Kidney tubule cell (primary cell): ENCODE measurements at regions not wholly inside any gene's neighbourhood (a gene's known extent, or its start where the extent isn't known, plus 50 kb on each side); places are given as distances from the start of the nearest gene placed in this dataset.

Experiments
- DNase-seq: peaks from one replicate; pipeline ENCODE4 v3.0.0-alpha.2; 2018; ENCODE audit warnings: low spot score

DNA sequence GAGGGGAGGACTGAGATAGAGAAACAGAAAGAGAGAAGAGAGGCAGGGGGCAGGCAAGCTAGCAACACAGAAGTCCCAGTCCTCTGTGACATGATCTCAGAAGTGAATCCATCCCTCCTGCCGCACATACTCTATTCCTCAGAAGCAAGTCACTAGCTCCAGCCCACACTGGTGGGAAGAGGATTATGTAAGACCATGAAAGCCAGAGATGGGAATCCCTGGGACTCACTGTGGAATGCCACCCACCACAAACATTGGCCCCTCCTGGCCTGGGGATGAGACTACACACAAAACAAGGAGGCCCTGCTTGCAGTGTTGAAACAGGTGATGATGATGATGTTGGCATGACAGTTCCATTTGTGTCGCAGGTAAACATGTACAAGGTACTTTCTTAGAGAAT lies 419.9 kb downstream of the IRS2 start:
- DNase-seq, result no peak

DNA sequence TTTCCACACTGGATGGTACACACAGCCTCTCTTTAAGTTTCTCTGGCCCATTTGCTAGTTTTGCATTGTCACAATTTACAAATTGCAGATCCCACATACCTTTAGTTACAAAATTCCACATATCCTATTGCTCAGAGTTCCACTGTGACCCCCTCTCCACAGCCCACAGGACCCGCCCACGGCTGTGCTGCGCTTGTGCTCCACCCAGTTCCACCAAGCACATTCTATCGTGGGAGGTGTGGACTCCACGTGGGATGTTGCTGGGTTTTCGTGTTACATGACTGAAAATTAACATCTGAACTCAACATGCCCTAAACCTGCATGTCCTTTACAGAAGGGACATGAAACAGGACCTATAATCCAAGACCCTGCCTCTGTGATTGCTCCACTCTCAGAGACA lies 423.0 kb downstream of the IRS2 start:
- no peak for DNase-seq

DNA sequence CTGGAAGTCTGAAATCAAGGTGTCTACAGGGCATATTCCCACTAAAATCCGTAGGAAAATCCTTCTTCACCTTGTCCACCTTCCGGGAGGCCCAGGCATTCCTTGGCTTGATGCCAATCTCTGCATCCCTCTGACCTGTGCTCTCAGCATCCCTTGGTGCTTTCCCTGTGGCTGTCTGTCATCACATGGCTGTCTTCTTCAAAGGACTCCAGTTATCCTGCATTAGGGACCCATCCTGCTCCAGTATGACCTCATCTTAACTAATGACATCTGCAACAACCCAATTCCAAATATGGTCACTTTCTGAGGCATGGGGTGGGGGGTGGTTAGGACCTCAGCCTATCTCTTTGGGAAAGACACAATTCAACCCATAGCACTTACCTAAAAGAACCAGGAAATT lies 423.8 kb downstream of the IRS2 start:
- DNase-seq, result no peak

DNA sequence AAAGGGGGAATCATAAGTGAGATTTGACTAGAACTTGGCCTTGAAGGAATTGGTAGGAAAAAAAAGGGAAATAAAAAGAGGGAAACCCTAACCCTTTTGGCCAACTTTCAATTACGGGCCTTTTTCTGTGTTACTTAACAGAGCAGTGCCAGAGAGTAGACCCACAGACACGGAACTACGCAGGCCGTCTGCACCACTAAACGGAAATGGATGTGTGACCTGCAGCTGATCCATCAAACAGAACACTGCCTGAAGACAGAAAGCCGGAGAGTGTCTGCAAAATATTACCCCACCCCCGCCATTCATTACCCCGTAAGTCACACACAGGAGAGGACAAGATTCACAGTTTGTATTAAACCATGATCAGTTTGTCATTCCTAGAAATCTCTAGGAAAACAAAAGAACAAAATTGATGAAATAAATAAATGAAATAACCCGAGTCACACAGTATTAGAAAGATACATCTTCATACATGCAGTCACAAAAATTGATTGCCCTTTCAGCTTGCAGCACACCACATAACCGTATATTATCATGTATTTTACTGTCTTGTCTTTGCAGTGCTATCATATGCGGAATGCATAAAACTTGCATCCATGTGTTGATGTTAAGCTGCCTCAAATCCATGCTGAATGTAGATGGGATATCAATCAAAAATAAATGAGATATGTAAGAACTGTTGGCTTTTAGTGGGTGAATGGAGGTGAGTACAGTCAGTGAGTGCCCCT lies 424.7 kb downstream of the IRS2 start:
- DNase-seq, result no peak

DNA sequence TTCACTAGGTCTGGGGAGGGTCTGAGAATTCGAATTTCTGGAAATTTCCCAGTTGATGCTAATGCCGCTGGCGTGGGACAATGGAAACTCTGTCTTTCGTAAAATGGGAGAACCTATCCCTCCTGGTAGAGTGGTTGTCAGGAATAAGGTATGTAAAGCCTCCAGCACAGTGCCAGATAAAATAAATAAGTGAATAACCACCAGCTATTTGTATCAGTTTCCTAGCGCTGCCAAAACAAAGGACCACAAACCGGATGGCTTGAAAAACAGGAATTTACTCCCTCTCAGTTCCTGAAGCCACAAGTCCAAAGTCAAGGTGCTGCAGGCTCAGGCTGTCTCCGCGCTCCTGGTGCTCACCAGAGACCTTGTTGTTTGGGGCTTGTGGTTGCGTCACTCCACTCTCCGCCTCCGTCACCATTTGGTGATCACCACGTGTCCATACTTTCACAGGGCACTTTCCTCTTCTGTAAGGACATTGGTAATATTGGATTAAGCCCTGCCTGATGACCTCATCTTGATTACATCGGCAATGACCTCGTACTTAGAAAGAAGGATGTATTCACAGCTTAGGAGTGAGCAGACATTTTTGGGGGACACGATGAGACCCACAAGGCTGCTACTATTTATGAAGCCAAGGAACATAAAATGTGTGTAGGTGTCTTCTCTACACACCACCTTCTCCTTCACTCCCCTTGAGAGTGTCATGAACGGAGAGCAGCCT lies 428.5 kb downstream of the IRS2 start:
- DNase-seq, result no peak

DNA sequence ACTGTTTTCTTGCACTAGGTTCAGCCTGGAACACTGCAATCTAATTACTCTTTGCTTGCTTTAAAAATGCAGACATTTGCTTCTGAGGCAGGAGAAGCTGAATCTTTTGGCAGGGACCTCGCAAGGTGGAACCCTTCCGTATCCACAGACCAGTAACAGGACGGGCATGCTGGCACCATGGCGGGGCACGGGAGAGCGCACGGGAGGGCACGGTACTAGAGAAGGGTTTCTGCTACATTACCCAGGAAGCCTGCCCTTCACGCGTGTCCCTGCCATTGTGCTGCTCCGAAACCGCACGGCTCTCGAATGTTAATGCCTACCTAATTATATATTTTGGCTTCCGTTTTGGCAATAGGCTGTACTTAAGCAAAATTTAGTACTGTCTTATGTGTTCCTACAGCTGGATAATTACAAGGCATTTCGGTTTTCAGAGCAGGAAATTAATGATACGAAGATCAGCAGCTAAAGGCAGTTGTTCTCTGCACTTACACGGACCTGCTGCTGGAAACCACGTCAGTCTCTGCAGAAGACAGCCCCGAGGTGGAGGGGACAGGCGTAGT lies 430.4 kb downstream of the IRS2 start:
- no peak for DNase-seq

DNA sequence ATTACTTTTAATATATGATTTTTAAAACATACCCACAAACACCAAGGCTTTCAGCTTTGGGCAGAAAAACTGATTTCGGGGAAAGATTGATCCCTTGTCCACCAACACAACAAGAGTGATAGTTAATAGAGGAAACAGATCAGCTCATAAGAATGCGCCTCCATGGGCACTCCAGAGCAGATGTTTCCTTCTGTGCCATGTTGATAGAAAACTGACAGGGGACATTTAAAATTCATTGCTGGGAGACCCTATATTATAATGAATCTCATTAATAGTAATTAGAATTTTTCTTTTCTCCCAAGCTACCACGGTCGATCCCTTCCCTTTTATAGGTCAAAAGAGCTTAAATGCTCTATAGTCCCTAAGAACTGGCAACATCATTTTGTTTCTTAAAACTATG lies 431.2 kb downstream of the IRS2 start:
- DNase-seq, result no peak

DNA sequence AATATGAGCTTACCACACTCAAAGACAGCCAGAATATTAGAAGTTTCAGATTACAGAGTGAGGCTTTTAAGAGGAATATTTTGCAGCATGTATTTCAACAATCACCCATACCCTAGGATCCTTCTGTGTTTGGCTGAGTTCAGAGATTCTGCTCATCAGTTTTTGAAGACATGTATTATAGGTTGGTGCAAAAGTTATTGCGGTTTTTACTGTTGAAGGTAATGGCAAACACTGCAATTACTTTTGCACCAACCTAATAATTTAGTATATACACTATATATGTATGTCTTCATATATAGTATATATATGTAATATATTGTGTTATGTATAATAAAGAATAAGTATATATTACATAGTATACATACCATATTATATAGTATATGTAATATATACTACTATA lies 435.1 kb downstream of the IRS2 start:
- DNase-seq, result no peak

DNA sequence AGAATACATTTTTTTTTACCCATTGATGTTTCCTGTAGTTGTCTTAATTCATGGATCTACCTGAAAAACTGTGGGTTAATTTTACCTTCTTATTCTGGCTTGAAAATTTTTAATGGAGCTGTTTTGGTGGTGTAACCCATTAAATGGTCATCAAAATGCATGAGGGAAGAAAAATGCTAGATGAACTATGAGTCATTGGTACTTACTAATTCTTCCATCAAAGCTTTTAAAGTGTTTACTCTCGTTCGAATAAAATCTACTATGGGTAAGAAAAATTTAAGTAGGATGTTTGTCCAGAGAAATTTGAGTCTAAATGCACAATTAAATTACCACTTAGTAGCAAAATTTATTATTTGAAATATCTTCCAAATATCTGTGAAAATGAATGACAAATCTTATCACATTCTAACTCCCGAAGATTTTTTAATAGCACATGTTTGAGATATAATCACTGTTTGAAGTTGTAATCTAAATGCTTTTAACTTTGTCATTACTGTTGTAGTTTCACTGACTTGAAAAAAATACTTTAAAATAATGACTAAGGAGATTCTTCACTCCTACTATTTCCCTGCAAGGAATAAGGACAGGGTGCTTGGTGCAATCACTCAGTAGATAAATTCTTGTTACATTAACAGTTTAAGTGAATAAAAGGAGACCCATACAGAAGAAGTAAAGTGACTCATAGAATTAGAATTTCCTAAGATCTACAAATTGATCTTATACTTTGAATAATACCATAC lies 437.7 kb downstream of the IRS2 start:
- peak; percentile 48 for DNase-seq

DNA sequence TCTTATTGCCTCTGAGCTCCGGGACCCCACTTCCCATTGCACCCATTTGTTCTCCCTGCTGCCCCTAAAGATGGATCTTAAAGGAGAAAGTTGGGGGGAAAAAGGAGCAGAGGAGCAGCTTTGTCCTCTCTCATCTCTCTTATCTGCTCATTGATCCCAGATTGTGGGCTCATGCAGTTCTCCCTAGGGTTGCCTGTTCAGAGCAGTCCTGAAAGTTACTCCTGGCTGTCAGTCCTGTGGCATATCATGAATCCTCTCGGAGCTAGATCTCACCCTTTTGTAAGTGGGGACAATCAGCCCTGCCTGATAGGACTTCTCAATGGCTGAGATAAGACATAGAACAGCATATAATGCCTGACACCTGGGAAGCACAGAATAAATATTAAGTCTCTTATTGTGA lies 440.3 kb downstream of the IRS2 start:
- DNase-seq, result no peak

DNA sequence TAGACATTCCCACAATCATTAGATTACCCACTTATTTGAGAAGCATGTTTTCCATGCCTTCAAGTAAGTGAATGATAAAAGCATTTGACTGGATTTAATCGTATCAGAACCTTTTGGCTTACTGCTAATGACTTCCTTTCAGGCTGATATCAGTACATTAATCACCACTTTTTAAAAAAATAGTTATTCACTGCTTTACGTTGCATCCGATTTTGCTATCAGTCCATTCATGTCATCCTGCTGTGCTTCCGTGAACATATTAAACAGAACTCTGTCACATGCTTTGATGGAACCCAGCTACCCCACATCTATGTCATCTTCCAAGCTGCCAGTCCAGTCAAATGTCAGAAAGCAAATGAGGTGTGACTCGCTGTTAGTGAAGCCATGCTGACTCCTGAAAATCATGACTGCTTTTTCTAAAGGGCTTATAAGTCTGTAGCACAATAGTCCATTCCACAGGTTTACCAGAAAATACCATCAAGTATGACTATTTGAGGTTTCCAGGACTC lies 440.9 kb downstream of the IRS2 start:
- peak; percentile 85 for DNase-seq

DNA sequence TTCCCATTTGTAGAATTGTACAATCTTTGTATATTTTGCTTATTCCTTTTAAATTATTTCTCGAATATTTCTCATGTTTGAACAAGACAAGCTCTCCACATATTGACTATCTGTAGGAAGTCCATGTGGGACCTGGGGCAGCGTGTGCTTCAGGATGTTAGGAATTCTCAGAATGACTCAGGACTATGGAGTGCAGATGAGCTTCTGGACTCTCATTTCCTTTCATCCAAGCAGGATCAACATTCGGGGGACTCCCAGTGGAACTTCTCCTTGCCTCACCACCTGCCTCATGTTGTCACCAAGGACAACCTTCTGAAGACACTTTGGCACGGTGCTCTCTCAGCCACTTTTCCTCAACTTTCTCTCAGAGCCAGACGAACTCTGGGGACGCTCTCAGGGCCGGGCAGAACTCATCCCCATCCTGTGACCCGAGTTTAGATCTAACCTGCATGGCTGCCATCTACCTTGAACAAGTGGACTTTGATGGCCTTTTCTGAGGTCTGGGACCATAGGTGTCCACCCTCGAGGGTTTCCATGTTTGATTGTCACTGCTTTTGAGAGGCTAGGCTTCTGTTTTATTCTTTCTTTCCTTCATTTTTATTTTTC lies 441.7 kb downstream of the IRS2 start:
- DNase-seq, result peak; percentile 80

DNA sequence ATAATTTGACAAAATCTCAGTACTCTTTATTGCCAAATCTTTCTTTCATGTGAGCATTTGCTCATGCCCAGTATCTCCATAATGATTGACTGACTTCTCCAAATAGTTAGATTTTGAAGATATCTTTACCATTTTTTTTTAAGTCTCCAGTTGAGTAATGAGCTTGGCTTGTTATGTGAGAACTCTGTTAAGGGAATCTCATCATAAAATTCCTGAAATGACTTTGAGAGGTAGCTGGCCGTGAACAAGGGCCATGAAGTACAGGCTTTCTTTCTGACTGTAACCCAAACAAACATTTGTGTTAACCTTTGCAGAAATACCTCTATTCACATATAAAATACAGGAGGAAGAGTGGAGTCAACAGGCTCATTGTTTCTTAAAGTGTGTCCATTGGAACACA lies 449.7 kb downstream of the IRS2 start:
- peak; percentile 89 for DNase-seq

DNA sequence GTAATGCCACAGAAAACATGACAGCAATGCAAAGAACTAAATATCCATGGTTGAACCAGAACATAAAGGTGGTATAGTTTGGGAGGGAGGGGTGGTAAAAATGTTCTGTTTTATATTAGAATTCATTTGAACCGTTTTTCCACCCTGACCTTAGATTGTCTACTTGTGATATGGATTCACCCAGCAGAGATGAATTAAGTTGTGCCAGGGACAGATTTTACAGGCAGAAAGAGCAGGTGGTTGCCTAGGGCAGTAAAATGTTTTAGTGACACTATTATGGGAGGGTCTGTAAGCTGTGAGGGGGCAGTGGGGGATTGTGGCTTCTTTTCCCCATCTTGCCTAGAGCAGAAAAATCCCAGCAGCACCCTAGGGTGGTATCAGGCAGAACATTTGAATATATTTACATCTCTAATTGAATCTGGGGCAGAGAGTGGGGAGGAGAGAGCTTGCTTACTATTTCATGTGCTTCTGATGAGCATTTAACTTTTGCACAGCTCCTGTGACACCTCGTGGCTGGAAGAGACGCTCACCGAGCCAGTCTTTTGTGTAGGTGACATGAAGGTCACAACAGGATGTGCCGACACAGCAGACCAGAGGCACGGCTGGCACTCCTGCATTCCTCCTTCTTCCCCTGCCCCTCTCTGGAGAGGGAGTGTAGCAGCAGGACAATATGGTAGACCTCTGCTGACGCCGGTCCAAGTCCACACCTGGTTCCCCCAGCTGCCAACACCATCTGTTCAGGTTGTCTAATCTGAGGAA lies 452.3 kb downstream of the IRS2 start:
- no peak for DNase-seq

DNA sequence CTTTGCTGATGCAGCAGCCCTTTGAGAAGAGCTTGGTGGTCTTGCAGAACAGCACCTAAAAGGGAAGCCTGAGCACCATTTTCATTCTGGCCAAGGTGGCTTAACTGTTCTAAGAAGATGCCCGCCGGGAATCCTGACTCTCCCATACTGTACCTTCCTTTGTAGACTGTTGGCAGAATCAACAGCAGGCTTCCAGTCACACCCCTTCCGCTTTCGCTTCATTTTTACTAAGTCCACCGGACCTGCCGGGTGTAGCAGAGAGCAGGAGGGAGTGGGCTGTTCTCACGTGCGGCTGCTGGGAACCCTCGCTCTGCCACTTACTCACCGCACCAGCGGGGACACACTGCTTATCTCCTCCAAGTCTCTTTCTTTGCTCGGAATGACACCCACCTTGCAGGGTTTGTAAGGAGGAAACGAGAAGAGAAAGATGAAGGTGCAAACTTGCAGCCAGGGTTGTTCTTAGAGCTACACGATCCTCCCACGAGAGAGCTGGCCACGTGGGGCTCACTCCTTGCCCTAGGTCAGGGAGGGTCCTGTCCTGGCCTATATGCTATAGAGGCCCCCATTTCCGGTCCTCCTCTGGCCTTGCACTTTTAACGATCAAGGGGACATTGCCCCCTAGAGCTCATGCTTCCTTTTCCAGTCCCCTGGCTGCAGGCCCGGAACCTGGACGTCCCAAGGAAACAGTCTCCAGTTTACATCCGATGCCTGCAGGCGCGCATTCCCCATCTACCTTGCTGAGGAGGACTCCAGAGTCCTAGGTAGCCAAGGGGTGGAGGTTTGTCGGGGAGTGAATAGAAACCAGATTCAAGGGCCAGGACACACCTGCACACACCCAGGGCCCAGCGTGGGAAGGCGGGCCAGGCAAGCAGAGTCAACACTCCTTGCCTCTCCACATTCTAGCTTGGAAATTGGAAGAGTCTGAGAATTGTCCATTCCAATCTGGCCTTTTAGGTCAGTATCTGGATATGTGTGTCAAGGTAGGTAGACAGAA lies 453.6 kb downstream of the IRS2 start:
- no peak for DNase-seq

DNA sequence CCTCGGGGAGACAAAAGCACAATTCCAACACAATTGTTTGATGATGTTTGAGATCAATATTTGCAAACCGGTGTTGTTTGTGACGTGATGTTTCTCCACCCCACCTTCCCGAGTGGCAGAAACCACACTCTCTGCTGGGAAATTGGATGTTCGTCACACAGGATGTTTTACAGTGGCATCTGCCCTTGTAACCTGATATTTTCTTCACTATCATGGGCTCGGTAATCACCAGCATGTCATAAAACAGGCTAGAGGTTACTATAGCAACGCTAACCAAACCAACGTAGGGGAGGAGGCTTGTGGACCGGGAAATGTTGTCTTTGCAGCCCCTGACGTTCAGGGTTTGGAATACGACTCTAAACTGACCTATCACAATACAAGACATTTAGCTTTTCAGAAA lies 454.5 kb downstream of the IRS2 start:
- DNase-seq, result peak; percentile 77

DNA sequence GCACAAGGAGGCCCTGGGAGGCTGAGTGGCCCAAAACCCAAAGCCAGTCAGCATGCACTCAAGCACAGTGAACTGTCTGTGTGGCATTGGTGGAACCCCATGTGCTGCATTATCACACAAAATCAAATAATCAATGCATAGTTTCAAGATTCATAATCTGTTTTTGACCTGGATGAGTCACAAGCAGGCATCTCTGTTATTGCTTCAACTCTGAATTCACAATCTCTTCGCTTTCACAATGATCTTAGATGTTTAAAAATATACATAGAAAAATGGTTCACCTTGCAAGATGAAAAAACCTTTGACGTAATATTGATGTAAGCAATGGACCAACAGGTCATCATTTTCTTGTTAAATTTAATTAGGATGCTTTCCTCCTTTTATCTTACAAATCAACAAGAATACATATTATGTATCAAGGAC lies 455.4 kb downstream of the IRS2 start:
- DNase-seq, result peak; percentile 19

DNA sequence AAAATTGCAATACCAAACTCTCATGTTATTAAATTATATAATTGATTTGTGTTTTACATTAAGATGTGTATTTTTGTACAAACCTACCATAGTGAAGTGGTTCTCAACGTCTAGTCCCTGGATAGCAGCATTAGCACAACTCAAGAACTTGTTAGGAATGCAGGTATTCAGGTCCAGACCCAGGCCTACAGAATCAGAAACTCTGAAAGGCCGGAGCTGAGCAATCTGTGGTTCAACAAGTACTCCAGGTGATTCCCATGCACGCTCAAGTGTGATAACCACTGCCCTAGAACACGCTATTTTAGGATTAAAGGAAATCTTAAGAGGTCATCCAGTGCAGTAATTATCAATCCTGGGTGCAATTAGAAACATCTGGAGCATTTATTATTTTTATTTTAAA lies 456.3 kb downstream of the IRS2 start:
- DNase-seq, result no peak

DNA sequence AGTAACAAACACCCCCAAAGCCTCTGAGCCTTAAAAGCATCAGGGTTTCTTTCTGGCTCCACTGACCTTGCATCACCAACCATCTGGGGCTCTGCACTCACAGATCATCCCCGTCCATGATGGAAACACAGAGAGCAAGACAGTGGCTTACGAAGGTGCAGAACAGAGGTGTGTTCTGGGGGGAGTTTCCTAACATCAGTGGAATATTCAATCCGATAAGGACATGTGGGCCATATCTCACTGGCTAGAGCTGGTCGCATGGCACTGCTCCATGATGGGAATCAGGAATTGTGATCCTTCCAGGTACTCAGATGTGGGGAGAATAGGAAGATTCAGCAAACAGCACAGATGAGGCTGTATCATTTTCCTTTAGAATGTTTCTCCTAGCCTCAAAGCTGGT lies 457.2 kb downstream of the IRS2 start:
- no peak for DNase-seq

DNA sequence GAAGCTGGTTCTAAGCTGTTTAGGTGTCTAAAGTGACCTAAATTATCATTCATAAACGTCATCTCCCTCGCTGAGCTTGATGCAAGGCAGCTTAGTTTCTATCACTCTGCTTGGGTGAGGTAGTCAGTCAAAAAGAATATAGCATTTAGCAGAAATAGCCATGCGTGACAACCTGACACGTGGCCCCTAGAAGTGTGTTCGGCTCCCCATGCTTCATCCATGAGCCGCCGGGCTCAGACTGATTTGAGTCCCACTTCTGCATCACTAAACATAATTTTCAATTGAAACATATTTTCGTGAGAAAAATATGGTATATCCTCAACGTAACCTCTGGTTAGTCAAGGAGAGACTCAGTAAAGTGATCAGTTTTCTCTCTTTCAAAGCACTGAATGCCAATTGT lies 459.8 kb downstream of the IRS2 start:
- no peak for DNase-seq
